CD4-positive, alpha-beta T cell (primary cell): ENCODE measurements at regions not wholly inside any gene's neighbourhood (a gene's known extent, or its start where the extent isn't known, plus 50 kb on each side); places are given as distances from the start of the nearest gene placed in this dataset.
"Not testable (repeated sequence)": the region's sequence is repeated elsewhere in the genome, so short reads cannot be mapped to it uniquely, and the experiment has no call there.

Experiments used
- ATAC-seq: fragments of 200-7000 bp; cut with Tn5 transposase; one replicate; pipeline ENCODE4 v1.10.0; 2022; ENCODE audit warnings: mild to moderate bottlenecking; ENCODE audit not compliant: poor library complexity
- CTCF ChIA-PET: fragments of 350-600 bp; sonication (Branson Sonifier 250); formaldehyde crosslinking; loops from one replicate; lab custom pipeline; 2021; ENCODE audit warnings: antibody characterized with exemption, inconsistent platforms; lab: Charles Lee
- POLR2A ChIA-PET: fragments of 350-600 bp; sonication (Branson Sonifier 250); formaldehyde crosslinking; loops from one replicate; lab custom pipeline; 2021; ENCODE audit warnings: antibody characterized with exemption, inconsistent platforms; lab: Charles Lee
- DNase-seq, 14 experiments: peaks; one replicate each; pipeline ENCODE4 v3.0.0-alpha.2; 2013 to 2020; ENCODE audit warnings: mixed read lengths in 2 of 14
- H3K27ac ChIP-seq, 2 donors: one replicate each; pipeline versions ENCODE4 v1.5.1 to v1.7.0; 2013; ENCODE audit warnings: low read length in 2 of 2, low read depth in 1 of 2, mild to moderate bottlenecking in 1 of 2
- H3K27me3 ChIP-seq, 2 experiments: 1 replicate in 1 of 2; 2 replicates in 1 of 2; pipeline versions ENCODE4 v1.6.1 to v1.7.0; 2013; ENCODE audit warnings: low read length in 2 of 2, control low read depth in 1 of 2, mild to moderate bottlenecking in 1 of 2, moderate library complexity in 1 of 2; ENCODE audit not compliant: insufficient read depth in 2 of 2, control insufficient read depth in 1 of 2
- H3K36me3 ChIP-seq: one replicate; pipeline ENCODE4 v1.6.1; 2013; ENCODE audit warnings: low read length, control low read depth; ENCODE audit not compliant: insufficient read depth
- H3K4me1 ChIP-seq: one replicate; pipeline ENCODE4 v1.6.1; 2013; ENCODE audit warnings: low read length, control low read depth; ENCODE audit not compliant: insufficient read depth
- H3K4me3 ChIP-seq: one replicate; pipeline ENCODE4 v1.5.1; 2013; ENCODE audit warnings: mild to moderate bottlenecking, low read length, moderate library complexity
- H3K9me3 ChIP-seq, 2 experiments: 1 replicate in 1 of 2; 2 replicates in 1 of 2; pipeline versions ENCODE4 v1.6.1 to v1.7.0; 2013; ENCODE audit warnings: low read length in 2 of 2, mild to moderate bottlenecking in 2 of 2, control low read depth in 1 of 2, moderate library complexity in 1 of 2; ENCODE audit not compliant: control insufficient read depth in 1 of 2, insufficient read depth in 1 of 2
- H3K27ac Mint-ChIP-seq: one replicate; pipeline ENCODE4 v1.8.0; 2020; ENCODE audit warnings: mixed read lengths
- H3K27me3 Mint-ChIP-seq: one replicate; pipeline ENCODE4 v1.8.0; 2021; ENCODE audit warnings: mixed read lengths
- H3K36me3 Mint-ChIP-seq: one replicate; pipeline ENCODE4 v1.8.0; 2021; ENCODE audit warnings: low read depth, mixed read lengths
- H3K4me1 Mint-ChIP-seq: one replicate; pipeline ENCODE4 v1.8.0; 2021; ENCODE audit warnings: low read depth, mixed read lengths
- H3K4me3 Mint-ChIP-seq: one replicate; pipeline ENCODE4 v1.8.0; 2020; ENCODE audit warnings: mild to moderate bottlenecking, mixed read lengths
- H3K9me3 Mint-ChIP-seq: one replicate; pipeline ENCODE4 v1.8.0; 2020; ENCODE audit warnings: mixed read lengths
- intact Hi-C, 2 experiments: fragments of 100-400 bp; cut with DNase I in 1 of 2; cut with micrococcal nuclease in 1 of 2; formaldehyde crosslinking; loops; one replicate each; pipeline versions ENCODE4 v1.15.1 to v1.9.0; 2023 to 2025; cut with DNase I, micrococcal nuclease
- TF ChIP-seq, protein P1 (sequence below): fragments of 200-600 bp; IDR thresholded peaks from one replicate; pipeline ENCODE4 v1.8.0; 2022; ENCODE audit warnings: antibody characterized with exemption, mild to moderate bottlenecking

- H3K27ac ChIP-seq = no peak overlapping the region
- no peak overlapping the region for H3K4me3 ChIP-seq
- no peak overlapping the region for H3K27ac Mint-ChIP-seq
- CTCF ChIA-PET = no interaction called here
- intact Hi-C loops = no loop called here
- no peaks in the 10 kb centered on the region for H3K9me3 Mint-ChIP-seq
- POLR2A ChIA-PET = no interaction called here
- TF ChIP-seq, protein P1, sequence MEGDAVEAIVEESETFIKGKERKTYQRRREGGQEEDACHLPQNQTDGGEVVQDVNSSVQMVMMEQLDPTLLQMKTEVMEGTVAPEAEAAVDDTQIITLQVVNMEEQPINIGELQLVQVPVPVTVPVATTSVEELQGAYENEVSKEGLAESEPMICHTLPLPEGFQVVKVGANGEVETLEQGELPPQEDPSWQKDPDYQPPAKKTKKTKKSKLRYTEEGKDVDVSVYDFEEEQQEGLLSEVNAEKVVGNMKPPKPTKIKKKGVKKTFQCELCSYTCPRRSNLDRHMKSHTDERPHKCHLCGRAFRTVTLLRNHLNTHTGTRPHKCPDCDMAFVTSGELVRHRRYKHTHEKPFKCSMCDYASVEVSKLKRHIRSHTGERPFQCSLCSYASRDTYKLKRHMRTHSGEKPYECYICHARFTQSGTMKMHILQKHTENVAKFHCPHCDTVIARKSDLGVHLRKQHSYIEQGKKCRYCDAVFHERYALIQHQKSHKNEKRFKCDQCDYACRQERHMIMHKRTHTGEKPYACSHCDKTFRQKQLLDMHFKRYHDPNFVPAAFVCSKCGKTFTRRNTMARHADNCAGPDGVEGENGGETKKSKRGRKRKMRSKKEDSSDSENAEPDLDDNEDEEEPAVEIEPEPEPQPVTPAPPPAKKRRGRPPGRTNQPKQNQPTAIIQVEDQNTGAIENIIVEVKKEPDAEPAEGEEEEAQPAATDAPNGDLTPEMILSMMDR = no peak
- no peaks in the 10 kb centered on the region for H3K36me3 Mint-ChIP-seq
- no peak for ATAC-seq
- DNase-seq = no peak
- H3K4me1 Mint-ChIP-seq = no peaks in the 10 kb centered on the region
- no peaks in the 10 kb centered on the region for H3K27me3 ChIP-seq
- no peak overlapping the region for H3K4me3 Mint-ChIP-seq
- H3K4me1 ChIP-seq = no peaks in the 10 kb centered on the region
- H3K36me3 ChIP-seq = no peaks in the 10 kb centered on the region
- no peaks in the 10 kb centered on the region for H3K27me3 Mint-ChIP-seq
- H3K9me3 ChIP-seq = peaks cover 0 to 4% of the 10 kb centered on the region in 2 experiments
Observed at GRCh38 chr2:114354199-114354598, 88.2 kb upstream of the DPP10 start.

- intact Hi-C loops = no loop called here
- H3K4me3 Mint-ChIP-seq = no peak overlapping the region
- POLR2A ChIA-PET = no interaction called here
- H3K36me3 ChIP-seq = no peaks in the 10 kb centered on the region
- H3K36me3 Mint-ChIP-seq = no peaks in the 10 kb centered on the region
- no peaks in the 10 kb centered on the region for H3K27me3 ChIP-seq
- CTCF ChIA-PET = no interaction called here
- no peaks in the 10 kb centered on the region for H3K4me1 Mint-ChIP-seq
- H3K27ac Mint-ChIP-seq = no peak overlapping the region
- DNase-seq (no peak), ATAC-seq (no peak)
- peaks cover 0 to 28% of the 10 kb centered on the region in 2 experiments for H3K9me3 ChIP-seq
- no peak overlapping the region for H3K4me3 ChIP-seq
- H3K27me3 Mint-ChIP-seq = no peaks in the 10 kb centered on the region
- H3K4me1 ChIP-seq = no peaks in the 10 kb centered on the region
- H3K9me3 Mint-ChIP-seq = peaks cover 19% of the 10 kb centered on the region
- TF ChIP-seq, protein P1 = no peak
- no peak overlapping the region for H3K27ac ChIP-seq
Observed at GRCh38 chr2:114368705-114369104, 73.7 kb upstream of the DPP10 start.

GRCh38 chr2:114371721-114372120, 70.7 kb upstream of the DPP10 start:
- ATAC-seq, H3K27me3 Mint-ChIP-seq, intact Hi-C loops, H3K4me1 Mint-ChIP-seq, DNase-seq, H3K27me3 ChIP-seq, H3K4me3 ChIP-seq, CTCF ChIA-PET, POLR2A ChIA-PET, H3K4me3 Mint-ChIP-seq, H3K27ac Mint-ChIP-seq, H3K4me1 ChIP-seq, H3K36me3 Mint-ChIP-seq, H3K27ac ChIP-seq, H3K36me3 ChIP-seq: not testable (repeated sequence)
- peaks cover 16% of the 10 kb centered on the region for H3K9me3 Mint-ChIP-seq
- peaks cover 0 to 23% of the 10 kb centered on the region in 2 experiments for H3K9me3 ChIP-seq

GRCh38 chr2:114373591-114373990, 68.8 kb upstream of the DPP10 start:
- TF ChIP-seq, protein P1 = no peak
- Histone ChIP-seq H3K9me3 (peaks cover 0 to 12% of the 10 kb centered on the region in 2 experiments), H3K27ac (no peak overlapping the region), H3K4me3 (no peak overlapping the region), H3K36me3 (no peaks in the 10 kb centered on the region), H3K27me3 (no peaks in the 10 kb centered on the region), H3K4me1 (no peaks in the 10 kb centered on the region)
- H3K4me3 Mint-ChIP-seq = no peak overlapping the region
- no peak overlapping the region for H3K27ac Mint-ChIP-seq
- POLR2A ChIA-PET = no interaction called here
- intact Hi-C loops = no loop called here
- CTCF ChIA-PET = no interaction called here
- DNase-seq = no peak
- H3K4me1 Mint-ChIP-seq = no peaks in the 10 kb centered on the region
- H3K9me3 Mint-ChIP-seq = peaks cover 12% of the 10 kb centered on the region
- no peak for ATAC-seq
- H3K27me3 Mint-ChIP-seq = no peaks in the 10 kb centered on the region
- H3K36me3 Mint-ChIP-seq = no peaks in the 10 kb centered on the region
